ENCODE measurements at regions not wholly inside any gene's neighbourhood (a gene's known extent, or its start where the extent isn't known, plus 50 kb on each side); places are given as distances from the start of the nearest gene placed in this dataset.
"Not testable (repeated sequence)": the region's sequence is repeated elsewhere in the genome, so short reads cannot be mapped to it uniquely, and the experiment has no call there.

- Histone ChIP-seq H3K4me3 (ENCODE audit: control insufficient read depth in 1 of 7, extremely low read depth in 1 of 7, insufficient read depth in 4 of 7, low read depth in 2 of 7, low read length in 6 of 7) (no peak overlapping the region), H3K9me3 (ENCODE audit: control extremely low read depth in 1 of 5, control insufficient read depth in 4 of 5, insufficient read depth in 2 of 5, low read depth in 1 of 5, low read length in 4 of 5) (no peaks in the 10 kb centered on the region), H3K36me3 (ENCODE audit: control insufficient read depth in 4 of 4, insufficient read depth in 4 of 4, low read length in 3 of 4) (no peaks in the 10 kb centered on the region), H3K4me1 (ENCODE audit: control extremely low read depth in 1 of 4, control insufficient read depth in 4 of 4, insufficient read depth in 4 of 4, low read length in 3 of 4) (no peaks in the 10 kb centered on the region), H3K27ac (ENCODE audit: insufficient read depth in 1 of 2, low read depth in 1 of 2, low read length in 2 of 2, poor library complexity in 1 of 2, severe bottlenecking in 2 of 2) (no peak overlapping the region), H3K27me3 (replicated peaks in 2 of 5; ENCODE audit: control insufficient read depth in 4 of 5, insufficient read depth in 5 of 5, low read length in 4 of 5) (no peaks in the 10 kb centered on the region)
- CTCF ChIA-PET, result interaction anchor here (0.7 to 1.2 kb wide), 2 partner anchors 11 kb away, joined by 3 read pairs; no protein-coding TSS in a partner anchor
- POLR2A ChIA-PET, result no interaction called here
- peak in 1 of 3 donors; percentile 3 for DNase-seq
- WGBS (ENCODE audit: insufficient coverage), result 88% methylated on average over 5 of the region's 5 CpGs
Measured at GRCh38 chr18:1840878-1841277, 730.4 kb downstream of the METTL4 start.

- DNase-seq, result peak in 1 of 3 donors; percentile 16
- Histone ChIP-seq H3K27me3 (replicated peaks in 2 of 5; ENCODE audit: control insufficient read depth in 4 of 5, insufficient read depth in 5 of 5, low read length in 4 of 5) (peaks cover 0 to 6% (median 0%) of the 10 kb centered on the region in 5 experiments), H3K36me3 (ENCODE audit: control insufficient read depth in 4 of 4, insufficient read depth in 4 of 4, low read length in 3 of 4) (no peaks in the 10 kb centered on the region), H3K9me3 (ENCODE audit: control extremely low read depth in 1 of 5, control insufficient read depth in 4 of 5, insufficient read depth in 2 of 5, low read depth in 1 of 5, low read length in 4 of 5) (no peaks in the 10 kb centered on the region), H3K4me3 (ENCODE audit: control insufficient read depth in 1 of 7, extremely low read depth in 1 of 7, insufficient read depth in 4 of 7, low read depth in 2 of 7, low read length in 6 of 7) (no peak overlapping the region), H3K27ac (ENCODE audit: insufficient read depth in 1 of 2, low read depth in 1 of 2, low read length in 2 of 2, poor library complexity in 1 of 2, severe bottlenecking in 2 of 2) (no peak overlapping the region), H3K4me1 (ENCODE audit: control extremely low read depth in 1 of 4, control insufficient read depth in 4 of 4, insufficient read depth in 4 of 4, low read length in 3 of 4) (no peaks in the 10 kb centered on the region)
- 0% methylated on average over 1 of the region's 3 CpGs for WGBS (ENCODE audit: insufficient coverage)
- ChIA-PET POLR2A (no interaction called here), CTCF (interaction anchor here (1.3 kb wide), 1 partner anchor 17 kb away, joined by 3 read pairs; no protein-coding TSS in a partner anchor)
Measured at GRCh38 chr18:1846640-1847039, 724.7 kb downstream of the METTL4 start.

GRCh38 chr18:1848716-1849115 lies 722.6 kb downstream of the METTL4 start:
- no peaks in the 10 kb centered on the region for H3K4me1 ChIP-seq (ENCODE audit: control extremely low read depth in 1 of 4, control insufficient read depth in 4 of 4, insufficient read depth in 4 of 4, low read length in 3 of 4)
- no peaks in the 10 kb centered on the region for H3K9me3 ChIP-seq (ENCODE audit: control extremely low read depth in 1 of 5, control insufficient read depth in 4 of 5, insufficient read depth in 2 of 5, low read depth in 1 of 5, low read length in 4 of 5)
- H3K27ac ChIP-seq (ENCODE audit: insufficient read depth in 1 of 2, low read depth in 1 of 2, low read length in 2 of 2, poor library complexity in 1 of 2, severe bottlenecking in 2 of 2), result no peak overlapping the region
- H3K36me3 ChIP-seq (ENCODE audit: control insufficient read depth in 4 of 4, insufficient read depth in 4 of 4, low read length in 3 of 4), result no peaks in the 10 kb centered on the region
- peaks cover 0 to 6% (median 0%) of the 10 kb centered on the region in 5 experiments for H3K27me3 ChIP-seq (replicated peaks in 2 of 5; ENCODE audit: control insufficient read depth in 4 of 5, insufficient read depth in 5 of 5, low read length in 4 of 5)
- POLR2A ChIA-PET, result no interaction called here
- CTCF ChIA-PET, result no interaction called here
- no peak for DNase-seq
- no peak overlapping the region for H3K4me3 ChIP-seq (ENCODE audit: control insufficient read depth in 1 of 7, extremely low read depth in 1 of 7, insufficient read depth in 4 of 7, low read depth in 2 of 7, low read length in 6 of 7)
- WGBS (ENCODE audit: insufficient coverage), result 100% methylated on average over 1 of the region's 1 CpG

GRCh38 chr18:1849386-1849785 lies 721.9 kb downstream of the METTL4 start:
- no peaks in the 10 kb centered on the region for H3K36me3 ChIP-seq (ENCODE audit: control insufficient read depth in 4 of 4, insufficient read depth in 4 of 4, low read length in 3 of 4)
- no peak overlapping the region for H3K4me3 ChIP-seq (ENCODE audit: control insufficient read depth in 1 of 7, extremely low read depth in 1 of 7, insufficient read depth in 4 of 7, low read depth in 2 of 7, low read length in 6 of 7)
- H3K27me3 ChIP-seq (replicated peaks in 2 of 5; ENCODE audit: control insufficient read depth in 4 of 5, insufficient read depth in 5 of 5, low read length in 4 of 5), result peaks cover 0 to 6% (median 0%) of the 10 kb centered on the region in 5 experiments
- 90% methylated on average over 4 of the region's 6 CpGs for WGBS (ENCODE audit: insufficient coverage)
- H3K9me3 ChIP-seq (ENCODE audit: control extremely low read depth in 1 of 5, control insufficient read depth in 4 of 5, insufficient read depth in 2 of 5, low read depth in 1 of 5, low read length in 4 of 5), result no peaks in the 10 kb centered on the region
- no peak for DNase-seq
- no peak overlapping the region for H3K27ac ChIP-seq (ENCODE audit: insufficient read depth in 1 of 2, low read depth in 1 of 2, low read length in 2 of 2, poor library complexity in 1 of 2, severe bottlenecking in 2 of 2)
- ChIA-PET POLR2A (no interaction called here), CTCF (no interaction called here)
- H3K4me1 ChIP-seq (ENCODE audit: control extremely low read depth in 1 of 4, control insufficient read depth in 4 of 4, insufficient read depth in 4 of 4, low read length in 3 of 4), result no peaks in the 10 kb centered on the region

- H3K27me3 ChIP-seq (replicated peaks in 2 of 5; ENCODE audit: control insufficient read depth in 4 of 5, insufficient read depth in 5 of 5, low read length in 4 of 5); H3K4me1 ChIP-seq (ENCODE audit: control extremely low read depth in 1 of 4, control insufficient read depth in 4 of 4, insufficient read depth in 4 of 4, low read length in 3 of 4); H3K4me3 ChIP-seq (ENCODE audit: control insufficient read depth in 1 of 7, extremely low read depth in 1 of 7, insufficient read depth in 4 of 7, low read depth in 2 of 7, low read length in 6 of 7); CTCF ChIA-PET; H3K36me3 ChIP-seq (ENCODE audit: control insufficient read depth in 4 of 4, insufficient read depth in 4 of 4, low read length in 3 of 4); H3K27ac ChIP-seq (ENCODE audit: insufficient read depth in 1 of 2, low read depth in 1 of 2, low read length in 2 of 2, poor library complexity in 1 of 2, severe bottlenecking in 2 of 2); H3K9me3 ChIP-seq (ENCODE audit: control extremely low read depth in 1 of 5, control insufficient read depth in 4 of 5, insufficient read depth in 2 of 5, low read depth in 1 of 5, low read length in 4 of 5); DNase-seq; POLR2A ChIA-PET: not testable (repeated sequence)
- no CpG with 5 or more reads among the region's 2 CpGs for WGBS (ENCODE audit: insufficient coverage)
Measured at GRCh38 chr18:1857281-1857680, 714.0 kb downstream of the METTL4 start.

GRCh38 chr18:1861473-1861872 lies 709.8 kb downstream of the METTL4 start:
- Histone ChIP-seq H3K27me3 (replicated peaks in 2 of 5; ENCODE audit: control insufficient read depth in 4 of 5, insufficient read depth in 5 of 5, low read length in 4 of 5) (no peaks in the 10 kb centered on the region), H3K9me3 (ENCODE audit: control extremely low read depth in 1 of 5, control insufficient read depth in 4 of 5, insufficient read depth in 2 of 5, low read depth in 1 of 5, low read length in 4 of 5) (peaks cover 0 to 4% (median 0%) of the 10 kb centered on the region in 5 experiments), H3K36me3 (ENCODE audit: control insufficient read depth in 4 of 4, insufficient read depth in 4 of 4, low read length in 3 of 4) (no peaks in the 10 kb centered on the region), H3K4me1 (ENCODE audit: control extremely low read depth in 1 of 4, control insufficient read depth in 4 of 4, insufficient read depth in 4 of 4, low read length in 3 of 4) (no peaks in the 10 kb centered on the region), H3K27ac (ENCODE audit: insufficient read depth in 1 of 2, low read depth in 1 of 2, low read length in 2 of 2, poor library complexity in 1 of 2, severe bottlenecking in 2 of 2) (no peak overlapping the region), H3K4me3 (ENCODE audit: control insufficient read depth in 1 of 7, extremely low read depth in 1 of 7, insufficient read depth in 4 of 7, low read depth in 2 of 7, low read length in 6 of 7) (no peak overlapping the region)
- DNase-seq, result no peak
- 100% methylated on average over 1 of the region's 2 CpGs for WGBS (ENCODE audit: insufficient coverage)
- CTCF ChIA-PET, result no interaction called here
- POLR2A ChIA-PET, result no interaction called here

- WGBS (ENCODE audit: insufficient coverage), result 88% methylated on average over 3 of the region's 3 CpGs
Measured at GRCh38 chr18:1865869-1866268, 705.4 kb downstream of the METTL4 start.

More at GRCh38 chr18:1865869-1866268, 705.4 kb downstream of the METTL4 start:
- CTCF ChIA-PET, result no interaction called here
- no peaks in the 10 kb centered on the region for H3K4me1 ChIP-seq (ENCODE audit: control extremely low read depth in 1 of 4, control insufficient read depth in 4 of 4, insufficient read depth in 4 of 4, low read length in 3 of 4)
- H3K9me3 ChIP-seq (ENCODE audit: control extremely low read depth in 1 of 5, control insufficient read depth in 4 of 5, insufficient read depth in 2 of 5, low read depth in 1 of 5, low read length in 4 of 5), result peaks cover 0 to 4% (median 0%) of the 10 kb centered on the region in 5 experiments
- no peaks in the 10 kb centered on the region for H3K36me3 ChIP-seq (ENCODE audit: control insufficient read depth in 4 of 4, insufficient read depth in 4 of 4, low read length in 3 of 4)
- H3K27me3 ChIP-seq (replicated peaks in 2 of 5; ENCODE audit: control insufficient read depth in 4 of 5, insufficient read depth in 5 of 5, low read length in 4 of 5), result no peaks in the 10 kb centered on the region
- no peak overlapping the region for H3K27ac ChIP-seq (ENCODE audit: insufficient read depth in 1 of 2, low read depth in 1 of 2, low read length in 2 of 2, poor library complexity in 1 of 2, severe bottlenecking in 2 of 2)
- no peak overlapping the region for H3K4me3 ChIP-seq (ENCODE audit: control insufficient read depth in 1 of 7, extremely low read depth in 1 of 7, insufficient read depth in 4 of 7, low read depth in 2 of 7, low read length in 6 of 7)
- no peak for DNase-seq
- POLR2A ChIA-PET, result no interaction called here
